ENCODE measurements at regions not wholly inside any gene's neighbourhood (a gene's known extent, or its start where the extent isn't known, plus 50 kb on each side); places are given as distances from the start of the nearest gene placed in this dataset.

GRCh38 chr4:137067735-137068134 is 464.6 kb downstream of the PCDH18 start:
- TF ChIP-seq EZH2 (IDR thresholded peaks at IDR 0.05; ENCODE audit: borderline replicate concordance, low read length), result no peak
- TF ChIP-seq, protein P1, sequence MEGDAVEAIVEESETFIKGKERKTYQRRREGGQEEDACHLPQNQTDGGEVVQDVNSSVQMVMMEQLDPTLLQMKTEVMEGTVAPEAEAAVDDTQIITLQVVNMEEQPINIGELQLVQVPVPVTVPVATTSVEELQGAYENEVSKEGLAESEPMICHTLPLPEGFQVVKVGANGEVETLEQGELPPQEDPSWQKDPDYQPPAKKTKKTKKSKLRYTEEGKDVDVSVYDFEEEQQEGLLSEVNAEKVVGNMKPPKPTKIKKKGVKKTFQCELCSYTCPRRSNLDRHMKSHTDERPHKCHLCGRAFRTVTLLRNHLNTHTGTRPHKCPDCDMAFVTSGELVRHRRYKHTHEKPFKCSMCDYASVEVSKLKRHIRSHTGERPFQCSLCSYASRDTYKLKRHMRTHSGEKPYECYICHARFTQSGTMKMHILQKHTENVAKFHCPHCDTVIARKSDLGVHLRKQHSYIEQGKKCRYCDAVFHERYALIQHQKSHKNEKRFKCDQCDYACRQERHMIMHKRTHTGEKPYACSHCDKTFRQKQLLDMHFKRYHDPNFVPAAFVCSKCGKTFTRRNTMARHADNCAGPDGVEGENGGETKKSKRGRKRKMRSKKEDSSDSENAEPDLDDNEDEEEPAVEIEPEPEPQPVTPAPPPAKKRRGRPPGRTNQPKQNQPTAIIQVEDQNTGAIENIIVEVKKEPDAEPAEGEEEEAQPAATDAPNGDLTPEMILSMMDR (IDR thresholded peaks at IDR 0.05; ENCODE audit: low read length), result no peak

Data from OCI-LY1 (cell line).